ENCODE measurements at regions not wholly inside any gene's neighbourhood (a gene's known extent, or its start where the extent isn't known, plus 50 kb on each side); places are given as distances from the start of the nearest gene placed in this dataset.

DNA sequence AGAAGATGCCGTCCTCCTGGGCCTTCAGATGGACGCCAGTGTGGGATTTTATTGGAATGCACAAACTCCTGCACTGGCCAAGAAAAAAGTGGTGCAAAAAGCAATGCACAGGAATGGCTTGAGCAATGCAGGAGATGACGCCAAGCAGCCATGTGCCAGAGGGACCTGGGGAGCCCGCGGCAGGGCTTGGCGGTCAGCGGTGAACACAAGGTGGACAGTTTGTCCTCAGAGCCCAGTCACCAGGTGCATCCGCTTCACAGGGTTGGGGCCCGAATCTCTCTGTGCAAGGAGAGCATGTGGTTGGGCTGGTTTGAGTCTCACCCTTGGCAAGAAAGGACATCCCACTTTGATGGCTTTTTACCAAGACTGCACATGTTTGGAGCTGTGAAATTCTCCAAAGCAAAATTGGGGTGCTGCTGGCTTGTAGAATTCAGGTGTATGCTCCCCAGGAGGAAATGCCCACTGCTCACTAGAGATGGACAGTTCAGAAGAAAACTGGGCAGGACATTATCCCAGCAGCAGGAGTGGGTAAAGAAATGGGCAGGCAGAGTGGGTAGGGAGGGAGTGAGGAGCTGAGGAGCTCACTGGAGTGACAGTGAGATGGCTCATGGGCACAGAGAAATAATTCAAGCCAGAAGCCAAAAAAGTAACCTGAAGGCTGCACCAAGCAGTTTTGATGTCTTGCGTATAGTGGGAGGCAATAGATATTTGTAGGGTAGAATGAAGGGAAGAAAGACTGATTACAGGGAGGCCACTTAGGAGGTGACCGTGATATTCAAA, 463.9 kb downstream of the MTRR start (continued):
- TF ChIP-seq CUX1 (IDR thresholded peaks at IDR 0.05; ENCODE audit: insufficient replicate concordance, low read depth, low read length) = no peak
- TF ChIP-seq, protein P1, sequence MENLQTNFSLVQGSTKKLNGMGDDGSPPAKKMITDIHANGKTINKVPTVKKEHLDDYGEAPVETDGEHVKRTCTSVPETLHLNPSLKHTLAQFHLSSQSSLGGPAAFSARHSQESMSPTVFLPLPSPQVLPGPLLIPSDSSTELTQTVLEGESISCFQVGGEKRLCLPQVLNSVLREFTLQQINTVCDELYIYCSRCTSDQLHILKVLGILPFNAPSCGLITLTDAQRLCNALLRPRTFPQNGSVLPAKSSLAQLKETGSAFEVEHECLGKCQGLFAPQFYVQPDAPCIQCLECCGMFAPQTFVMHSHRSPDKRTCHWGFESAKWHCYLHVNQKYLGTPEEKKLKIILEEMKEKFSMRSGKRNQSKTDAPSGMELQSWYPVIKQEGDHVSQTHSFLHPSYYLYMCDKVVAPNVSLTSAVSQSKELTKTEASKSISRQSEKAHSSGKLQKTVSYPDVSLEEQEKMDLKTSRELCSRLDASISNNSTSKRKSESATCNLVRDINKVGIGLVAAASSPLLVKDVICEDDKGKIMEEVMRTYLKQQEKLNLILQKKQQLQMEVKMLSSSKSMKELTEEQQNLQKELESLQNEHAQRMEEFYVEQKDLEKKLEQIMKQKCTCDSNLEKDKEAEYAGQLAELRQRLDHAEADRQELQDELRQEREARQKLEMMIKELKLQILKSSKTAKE (IDR thresholded peaks at IDR 0.05; ENCODE audit: low read depth, poor library complexity, severe bottlenecking) = no peak

GRCh38 chr5:8333485-8333884, 464.5 kb downstream of the MTRR start:
- Histone ChIP-seq H3K9ac (ENCODE audit: control insufficient read depth, insufficient read depth, low read length) (no peak overlapping the region), H3K4me3 (no peak overlapping the region), H3K27me3 (replicated peaks in 1 of 2; ENCODE audit: control insufficient read depth in 2 of 2, insufficient read depth in 2 of 2, low read length in 1 of 2) (no peaks in the 10 kb centered on the region), H3K79me2 (ENCODE audit: control insufficient read depth, insufficient read depth, low read length) (no peaks in the 10 kb centered on the region), H4K20me1 (ENCODE audit: control insufficient read depth, insufficient read depth) (no peaks in the 10 kb centered on the region), H3K9me3 (replicated peaks; ENCODE audit: control insufficient read depth, insufficient read depth, low read length) (no peaks in the 10 kb centered on the region), H3K36me3 (ENCODE audit: control insufficient read depth in 2 of 2, insufficient read depth in 2 of 2, low read length in 1 of 2) (no peaks in the 10 kb centered on the region), H3K4me2 (ENCODE audit: control insufficient read depth, insufficient read depth) (no peak overlapping the region), H2AFZ (ENCODE audit: control insufficient read depth, low read depth, low read length) (no peak overlapping the region), H3K27ac (ENCODE audit: control insufficient read depth, insufficient read depth) (no peak overlapping the region), H3K4me1 (ENCODE audit: control insufficient read depth, insufficient read depth, low read length) (no peaks in the 10 kb centered on the region)
- ATAC-seq (no peak), DNase-seq (ENCODE audit: low read depth, low spot score) (no peak), FAIRE-seq (no peak)
- intact Hi-C loops (cut with micrococcal nuclease; ENCODE audit: unreplicated experiment) (no loop called here), in situ Hi-C loops (cut with MboI) (no loop called here)
- ChIA-PET SMC1A (ENCODE audit: uncharacterized antibody, unreplicated experiment) (no interaction called here), POLR2A (no interaction called here), RAD21 (ENCODE audit: unreplicated experiment) (no interaction called here), CTCF (no interaction called here)
- 38% methylated on average over 5 of the region's 5 CpGs for WGBS (ENCODE audit: insufficient coverage, insufficient replicate concordance, low lambda C conversion rate, missing lambda C conversion rate)
- BruUV-seq (replicated peaks) = no TSS peak
- TF ChIP-seq CHD2 (IDR thresholded peaks at IDR 0.05; ENCODE audit: borderline replicate concordance, low read depth, low read length) = no peak
- TF ChIP-seq CHD4 (IDR thresholded peaks at IDR 0.05) = no peak
- TF ChIP-seq CUX1 (IDR thresholded peaks at IDR 0.05; ENCODE audit: insufficient replicate concordance, low read depth, low read length) = no peak
- no peak for TF ChIP-seq ZBTB33 (IDR thresholded peaks at IDR 0.05)

Measured in GM12878 (cell line).